HFFc6 (cell line): ENCODE measurements at regions not wholly inside any gene's neighbourhood (a gene's known extent, or its start where the extent isn't known, plus 50 kb on each side); places are given as distances from the start of the nearest gene placed in this dataset.

ENCODE experiments used
- DNase-seq: peaks from one replicate; pipeline ENCODE4 v3.0.0-alpha.2; 2018
- H3K27ac Mint-ChIP-seq: 2 replicates; pipeline ENCODE4 v1.8.0; 2020; ENCODE audit warnings: mild to moderate bottlenecking, mixed read lengths
- H3K27me3 Mint-ChIP-seq: 2 replicates; pipeline ENCODE4 v1.8.0; 2021; ENCODE audit warnings: mild to moderate bottlenecking, moderate library complexity, mixed read lengths; ENCODE audit not compliant: insufficient read depth
- H3K36me3 Mint-ChIP-seq: 2 replicates; pipeline ENCODE4 v1.8.0; 2021; ENCODE audit warnings: low read depth, mixed read lengths
- H3K4me1 Mint-ChIP-seq: 2 replicates; pipeline ENCODE4 v1.8.0; 2020; ENCODE audit warnings: low read depth, mixed read lengths
- H3K4me3 Mint-ChIP-seq: 2 replicates; pipeline ENCODE4 v1.8.0; 2020; ENCODE audit warnings: mild to moderate bottlenecking, moderate library complexity, mixed read lengths
- H3K9me3 Mint-ChIP-seq: 2 replicates; pipeline ENCODE4 v1.8.0; 2020; ENCODE audit warnings: mild to moderate bottlenecking, mixed read lengths
- TF ChIP-seq, protein P1 (sequence below): fragments of 200-600 bp; sonication (generic); IDR thresholded peaks from 2 replicates; pipeline ENCODE4 v1.5.0; 2021; ENCODE audit warnings: antibody characterized with exemption, mild to moderate bottlenecking

DNA sequence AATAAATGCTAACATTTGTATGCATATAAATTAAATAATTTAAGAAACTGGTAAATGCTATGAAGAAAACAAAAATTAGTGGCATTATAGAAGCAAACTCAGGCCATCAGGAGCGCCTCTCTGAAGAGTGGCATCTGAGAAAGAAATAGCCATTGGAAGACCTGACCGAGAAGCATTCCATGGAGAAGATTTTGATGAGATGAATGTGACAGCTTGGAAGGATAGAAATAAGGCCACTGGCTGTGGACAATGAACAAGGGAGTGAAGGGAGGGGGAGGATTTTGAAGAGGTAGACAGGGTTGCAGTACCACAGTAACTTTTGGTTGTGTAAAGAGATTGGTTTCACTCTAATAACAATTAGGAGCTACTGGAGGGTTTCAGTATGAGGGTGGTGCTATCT, 436.7 kb downstream of the CCSER2 start:
- DNase-seq = no peak
- TF ChIP-seq, protein P1, sequence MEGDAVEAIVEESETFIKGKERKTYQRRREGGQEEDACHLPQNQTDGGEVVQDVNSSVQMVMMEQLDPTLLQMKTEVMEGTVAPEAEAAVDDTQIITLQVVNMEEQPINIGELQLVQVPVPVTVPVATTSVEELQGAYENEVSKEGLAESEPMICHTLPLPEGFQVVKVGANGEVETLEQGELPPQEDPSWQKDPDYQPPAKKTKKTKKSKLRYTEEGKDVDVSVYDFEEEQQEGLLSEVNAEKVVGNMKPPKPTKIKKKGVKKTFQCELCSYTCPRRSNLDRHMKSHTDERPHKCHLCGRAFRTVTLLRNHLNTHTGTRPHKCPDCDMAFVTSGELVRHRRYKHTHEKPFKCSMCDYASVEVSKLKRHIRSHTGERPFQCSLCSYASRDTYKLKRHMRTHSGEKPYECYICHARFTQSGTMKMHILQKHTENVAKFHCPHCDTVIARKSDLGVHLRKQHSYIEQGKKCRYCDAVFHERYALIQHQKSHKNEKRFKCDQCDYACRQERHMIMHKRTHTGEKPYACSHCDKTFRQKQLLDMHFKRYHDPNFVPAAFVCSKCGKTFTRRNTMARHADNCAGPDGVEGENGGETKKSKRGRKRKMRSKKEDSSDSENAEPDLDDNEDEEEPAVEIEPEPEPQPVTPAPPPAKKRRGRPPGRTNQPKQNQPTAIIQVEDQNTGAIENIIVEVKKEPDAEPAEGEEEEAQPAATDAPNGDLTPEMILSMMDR = no peak
- Mint-ChIP-seq H3K4me1 (no peaks in the 10 kb centered on the region), H3K27me3 (peaks cover 2% of the 10 kb centered on the region), H3K27ac (no peak overlapping the region), H3K9me3 (peaks cover 52% of the 10 kb centered on the region), H3K36me3 (no peaks in the 10 kb centered on the region), H3K4me3 (no peak overlapping the region)

DNA sequence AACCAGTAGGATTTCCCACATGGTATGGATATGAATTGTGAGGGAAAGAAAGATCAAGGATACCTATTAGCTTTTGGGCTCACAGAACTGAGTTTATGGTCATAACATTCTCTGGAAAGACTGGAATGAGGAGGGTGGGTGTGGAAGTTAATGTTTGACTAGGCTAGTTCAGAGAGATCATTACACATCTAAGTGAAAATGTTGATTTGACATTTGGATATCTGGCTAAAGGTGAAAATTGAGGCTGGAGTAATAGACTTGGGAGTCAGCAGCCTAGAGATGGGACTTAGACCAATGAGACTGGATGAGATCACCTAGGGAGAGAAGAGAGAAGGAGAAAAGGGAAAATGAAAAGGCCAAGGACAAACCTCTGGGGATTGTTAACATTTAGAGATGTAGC, 437.3 kb downstream of the CCSER2 start:
- Mint-ChIP-seq H3K27me3 (peaks cover 2% of the 10 kb centered on the region), H3K9me3 (peaks cover 54% of the 10 kb centered on the region), H3K4me3 (no peak overlapping the region), H3K4me1 (no peaks in the 10 kb centered on the region), H3K27ac (no peak overlapping the region), H3K36me3 (no peaks in the 10 kb centered on the region)
- DNase-seq = no peak
- TF ChIP-seq, protein P1 = no peak

DNA sequence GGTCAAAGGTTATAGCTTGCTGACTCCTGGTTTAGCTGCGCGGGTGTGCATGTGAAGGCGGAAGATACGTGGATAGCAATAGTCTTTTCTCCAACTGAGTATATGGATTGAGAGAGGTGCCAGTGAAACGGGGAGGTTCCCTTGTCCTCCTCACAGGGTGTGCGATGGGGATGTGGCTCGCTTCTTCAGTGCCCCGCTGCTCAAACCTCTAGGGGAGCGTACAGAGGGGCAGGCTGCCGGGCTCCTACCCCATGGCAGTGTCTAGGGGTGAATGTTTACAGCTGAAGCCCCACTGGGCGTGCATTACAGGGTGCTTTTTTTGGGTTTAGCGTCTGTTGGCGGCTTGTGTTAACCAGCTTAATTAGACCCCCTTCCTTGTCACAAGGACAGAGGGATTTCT, 438.5 kb downstream of the CCSER2 start:
- no peak overlapping the region for H3K27ac Mint-ChIP-seq
- H3K4me1 Mint-ChIP-seq = no peaks in the 10 kb centered on the region
- TF ChIP-seq, protein P1 = no peak
- no peaks in the 10 kb centered on the region for H3K36me3 Mint-ChIP-seq
- H3K27me3 Mint-ChIP-seq = peaks cover 2% of the 10 kb centered on the region
- H3K4me3 Mint-ChIP-seq = no peak overlapping the region
- DNase-seq = no peak
- H3K9me3 Mint-ChIP-seq = peaks cover 56% of the 10 kb centered on the region

DNA sequence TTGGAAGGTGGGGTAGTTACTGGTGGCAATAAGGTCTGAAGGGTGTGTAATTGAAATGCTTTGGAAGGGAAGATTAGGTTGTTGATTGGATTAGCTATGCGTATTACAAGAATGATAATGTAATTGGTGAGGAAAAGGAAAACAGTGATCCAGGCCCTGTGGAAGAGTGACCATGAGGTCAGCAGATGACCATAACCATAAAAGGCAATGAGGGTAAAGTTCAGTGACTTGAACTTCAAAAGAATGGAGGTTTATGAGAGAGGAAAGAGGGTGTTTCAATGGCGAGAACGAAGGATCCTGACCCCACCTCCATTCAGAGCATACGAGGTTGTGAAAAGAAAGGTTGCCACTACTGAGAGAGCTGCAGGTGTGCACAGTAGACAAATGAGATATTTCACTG, 439.7 kb downstream of the CCSER2 start:
- H3K9me3 Mint-ChIP-seq = peaks cover 51% of the 10 kb centered on the region
- no peak overlapping the region for H3K27ac Mint-ChIP-seq
- H3K4me1 Mint-ChIP-seq = no peaks in the 10 kb centered on the region
- no peak for DNase-seq
- TF ChIP-seq, protein P1 = no peak
- peaks cover 2% of the 10 kb centered on the region for H3K27me3 Mint-ChIP-seq
- no peak overlapping the region for H3K4me3 Mint-ChIP-seq
- H3K36me3 Mint-ChIP-seq = no peaks in the 10 kb centered on the region

DNA sequence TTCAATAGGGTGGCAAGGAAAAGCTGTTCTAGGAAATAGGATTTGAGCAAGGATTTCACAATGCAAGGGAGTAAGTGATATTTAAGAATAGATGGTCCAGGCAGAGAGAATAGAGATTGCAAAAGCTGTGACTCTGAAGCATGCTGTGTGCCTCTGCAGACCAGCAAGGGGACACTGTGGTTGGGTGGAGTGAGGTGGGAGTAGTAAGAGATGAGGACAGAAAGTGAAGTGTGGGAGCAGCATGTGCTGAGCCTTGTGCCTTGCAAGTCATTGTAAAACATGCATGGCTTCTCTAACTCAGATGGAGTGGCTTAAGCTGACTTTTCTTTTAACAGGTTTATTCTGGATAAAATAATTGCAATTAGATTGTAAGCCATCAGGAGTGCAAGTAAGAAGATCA, 442.4 kb downstream of the CCSER2 start:
- no peak overlapping the region for H3K27ac Mint-ChIP-seq
- no peak overlapping the region for H3K4me3 Mint-ChIP-seq

More for the DNA sequence above, 442.4 kb downstream of the CCSER2 start:
- H3K27me3 Mint-ChIP-seq = peaks cover 2% of the 10 kb centered on the region
- DNase-seq = no peak
- H3K4me1 Mint-ChIP-seq = no peaks in the 10 kb centered on the region
- H3K36me3 Mint-ChIP-seq = no peaks in the 10 kb centered on the region
- TF ChIP-seq, protein P1 = no peak
- H3K9me3 Mint-ChIP-seq = peaks cover 31% of the 10 kb centered on the region
